OCI-M2 (cell line): ENCODE measurements at regions not wholly inside any gene's neighbourhood (a gene's known extent, or its start where the extent isn't known, plus 50 kb on each side); places are given as distances from the start of the nearest gene placed in this dataset.

Source experiments
- DNase-seq: peaks from one replicate; lab custom pipeline; 2025; ENCODE audit not compliant: unreplicated experiment; lab: John Stamatoyannopoulos, UW

- DNase-seq = no peak
Observed at GRCh38 chr12:77433799-77434198, 368.4 kb upstream of the E2F7 start.

GRCh38 chr12:77429426-77429825 is 364.1 kb upstream of the E2F7 start:
- DNase-seq = no peak

- DNase-seq = no peak
Observed at GRCh38 chr12:77421152-77421551, 355.8 kb upstream of the E2F7 start.

GRCh38 chr12:77409551-77409950 is 344.2 kb upstream of the E2F7 start:
- no peak for DNase-seq

GRCh38 chr12:77407931-77408330 is 342.6 kb upstream of the E2F7 start:
- DNase-seq = no peak

- no peak for DNase-seq
Observed at GRCh38 chr12:77406219-77406905, 341.0 kb upstream of the E2F7 start.

- no peak for DNase-seq
Observed at GRCh38 chr12:77402716-77403115, 337.3 kb upstream of the E2F7 start.

- no peak for DNase-seq
Observed at GRCh38 chr12:77401770-77402081, 336.4 kb upstream of the E2F7 start.

- DNase-seq = no peak
Observed at GRCh38 chr12:77401064-77401769, 335.8 kb upstream of the E2F7 start.

- DNase-seq = no peak
Observed at GRCh38 chr12:77392467-77393088, 327.2 kb upstream of the E2F7 start.

GRCh38 chr12:77388445-77389265 is 323.3 kb upstream of the E2F7 start:
- no peak for DNase-seq

- no peak for DNase-seq
Observed at GRCh38 chr12:77387671-77388070, 322.3 kb upstream of the E2F7 start.

- DNase-seq = no peak
Observed at GRCh38 chr12:77387214-77387613, 321.8 kb upstream of the E2F7 start.

GRCh38 chr12:77384941-77385340 is 319.6 kb upstream of the E2F7 start:
- no peak for DNase-seq

GRCh38 chr12:77382096-77382742 is 316.9 kb upstream of the E2F7 start:
- DNase-seq = no peak

- no peak for DNase-seq
Observed at GRCh38 chr12:77377622-77378021, 312.3 kb upstream of the E2F7 start.

- DNase-seq = no peak
Observed at GRCh38 chr12:77377116-77377515, 311.7 kb upstream of the E2F7 start.

GRCh38 chr12:77374673-77375072 is 309.3 kb upstream of the E2F7 start:
- no peak for DNase-seq

- no peak for DNase-seq
Observed at GRCh38 chr12:77372494-77372893, 307.1 kb upstream of the E2F7 start.

- no peak for DNase-seq
Observed at GRCh38 chr12:77372026-77372425, 306.7 kb upstream of the E2F7 start.

GRCh38 chr12:77368379-77368778 is 303.0 kb upstream of the E2F7 start:
- no peak for DNase-seq
